GM12873 (cell line): ENCODE measurements at regions not wholly inside any gene's neighbourhood (a gene's known extent, or its start where the extent isn't known, plus 50 kb on each side); places are given as distances from the start of the nearest gene placed in this dataset.

Source experiments
- TF ChIP-seq, protein P1 (sequence below): IDR thresholded peaks from 2 replicates; pipeline ENCODE4 v1.5.1; 2012; ENCODE audit warnings: low read depth, mild to moderate bottlenecking, moderate library complexity, low read length, control low read depth; ENCODE audit not compliant: insufficient read depth; ENCODE audit errors: missing control alignments

DNA sequence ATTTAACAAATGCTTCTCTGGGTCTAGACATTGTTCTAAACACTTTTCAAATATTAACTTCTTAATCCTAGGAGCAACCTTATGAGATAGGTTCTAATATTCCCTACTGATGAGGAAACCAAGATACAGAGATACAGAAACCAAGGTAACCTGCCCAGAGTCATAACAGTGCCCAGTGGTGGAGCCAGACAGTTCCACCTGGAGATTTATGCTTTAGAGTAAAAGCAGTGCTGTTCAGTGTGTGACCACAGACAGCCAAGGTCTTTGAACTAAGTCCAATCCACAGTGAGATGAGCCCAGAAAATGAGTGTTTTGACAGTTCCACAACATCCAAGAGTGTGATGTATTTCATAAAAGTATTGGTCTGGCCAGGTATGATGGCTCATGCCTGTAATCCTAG is 105.2 kb upstream of the UMPS start:
- TF ChIP-seq, protein P1, sequence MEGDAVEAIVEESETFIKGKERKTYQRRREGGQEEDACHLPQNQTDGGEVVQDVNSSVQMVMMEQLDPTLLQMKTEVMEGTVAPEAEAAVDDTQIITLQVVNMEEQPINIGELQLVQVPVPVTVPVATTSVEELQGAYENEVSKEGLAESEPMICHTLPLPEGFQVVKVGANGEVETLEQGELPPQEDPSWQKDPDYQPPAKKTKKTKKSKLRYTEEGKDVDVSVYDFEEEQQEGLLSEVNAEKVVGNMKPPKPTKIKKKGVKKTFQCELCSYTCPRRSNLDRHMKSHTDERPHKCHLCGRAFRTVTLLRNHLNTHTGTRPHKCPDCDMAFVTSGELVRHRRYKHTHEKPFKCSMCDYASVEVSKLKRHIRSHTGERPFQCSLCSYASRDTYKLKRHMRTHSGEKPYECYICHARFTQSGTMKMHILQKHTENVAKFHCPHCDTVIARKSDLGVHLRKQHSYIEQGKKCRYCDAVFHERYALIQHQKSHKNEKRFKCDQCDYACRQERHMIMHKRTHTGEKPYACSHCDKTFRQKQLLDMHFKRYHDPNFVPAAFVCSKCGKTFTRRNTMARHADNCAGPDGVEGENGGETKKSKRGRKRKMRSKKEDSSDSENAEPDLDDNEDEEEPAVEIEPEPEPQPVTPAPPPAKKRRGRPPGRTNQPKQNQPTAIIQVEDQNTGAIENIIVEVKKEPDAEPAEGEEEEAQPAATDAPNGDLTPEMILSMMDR: no peak

DNA sequence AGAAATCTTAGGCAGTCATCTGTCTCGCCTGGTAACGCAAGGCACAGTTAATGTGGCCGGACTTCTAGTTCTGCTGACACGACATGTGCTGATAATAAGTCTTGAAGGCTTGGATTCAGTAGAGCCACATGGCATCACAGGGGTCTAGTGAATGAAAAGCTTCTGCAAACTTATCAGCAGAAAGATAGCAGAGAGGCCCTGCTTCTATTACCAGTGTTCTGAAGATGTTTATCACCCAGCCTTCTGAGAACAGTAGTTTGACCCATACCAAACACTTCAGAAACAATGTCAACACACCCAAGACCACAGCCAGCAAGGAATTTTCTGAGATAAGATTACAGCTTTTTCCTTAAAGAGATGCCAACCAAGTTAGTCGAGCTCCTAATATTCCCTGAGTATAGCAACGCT is 102.7 kb upstream of the UMPS start:
- TF ChIP-seq, protein P1: no peak

DNA sequence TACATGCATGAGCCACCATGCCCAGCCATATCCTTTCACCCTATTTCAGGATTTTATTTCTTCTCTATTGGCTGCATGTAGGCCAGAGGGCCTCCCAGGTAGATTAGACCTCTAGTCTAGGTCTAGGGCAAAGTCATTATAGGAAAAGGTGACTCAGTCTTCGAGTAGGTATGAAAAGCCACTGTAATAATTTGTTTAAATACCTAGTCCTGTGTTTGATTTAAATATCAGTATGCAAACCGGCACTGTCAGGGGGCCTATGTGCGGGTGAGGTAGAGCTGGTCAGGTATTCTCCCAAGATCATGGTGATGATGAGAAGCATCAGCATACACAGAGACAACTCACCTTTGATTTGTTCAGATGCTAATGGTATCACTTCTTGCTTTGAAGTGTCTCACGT is 101.4 kb upstream of the UMPS start:
- TF ChIP-seq, protein P1: no peak

DNA sequence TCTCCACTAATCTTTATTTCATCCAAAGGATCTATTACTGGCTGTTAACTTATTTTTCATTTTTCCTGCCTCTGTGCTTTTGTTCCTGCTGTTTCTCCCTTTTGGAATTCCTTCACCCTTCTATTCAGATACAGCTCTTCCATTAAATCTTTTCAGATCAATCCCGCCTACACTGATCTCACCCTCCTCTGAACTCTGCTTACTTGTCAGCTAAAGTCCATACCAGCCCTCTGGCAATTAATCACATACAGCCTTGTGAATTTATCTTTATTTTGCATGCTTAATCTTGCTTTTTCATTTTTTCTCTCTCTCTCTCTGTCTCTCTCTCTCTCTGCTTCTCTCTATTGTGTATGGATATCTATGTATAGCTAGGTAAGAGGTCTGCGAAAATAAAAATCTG is 100.8 kb upstream of the UMPS start:
- TF ChIP-seq, protein P1: no peak

DNA sequence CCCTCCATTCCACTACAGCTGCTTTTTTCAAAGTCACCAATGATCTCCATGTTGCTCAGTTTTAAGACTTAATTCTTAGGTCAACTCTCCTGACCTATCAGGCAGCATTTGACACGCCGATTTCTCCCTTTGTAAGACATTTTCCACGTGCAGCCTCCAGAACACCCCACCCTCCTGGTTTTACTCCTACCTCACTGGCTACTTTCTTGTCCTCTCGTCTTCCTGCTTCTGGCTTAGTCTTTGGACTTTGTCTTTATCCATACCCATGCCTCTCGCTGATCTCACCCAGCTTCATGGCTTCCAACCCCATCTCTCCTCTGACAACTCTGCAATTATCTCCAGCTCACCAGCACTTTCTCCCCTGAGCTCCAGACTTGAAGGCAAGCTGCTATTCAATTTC is 99.3 kb upstream of the UMPS start:
- TF ChIP-seq, protein P1: no peak

DNA sequence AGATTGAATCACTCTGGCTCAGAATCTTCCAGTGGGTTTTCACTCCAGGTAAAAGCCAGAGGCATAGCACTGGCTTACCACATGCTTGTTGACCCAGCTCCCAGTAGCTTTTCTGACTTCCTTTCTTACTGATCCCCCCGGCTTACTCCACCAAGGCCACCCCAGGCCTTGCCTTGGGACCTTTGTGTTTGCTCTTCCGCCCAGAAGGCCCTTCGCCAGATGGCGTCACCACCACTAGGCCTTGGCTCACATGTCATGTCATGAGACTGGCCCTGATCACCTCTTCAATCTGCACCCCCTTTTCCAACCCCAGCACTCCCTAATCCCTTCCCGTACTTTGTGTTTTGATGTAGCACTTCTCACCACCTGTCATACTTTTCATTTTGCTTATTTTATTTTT is 98.5 kb upstream of the UMPS start:
- TF ChIP-seq, protein P1: no peak

DNA sequence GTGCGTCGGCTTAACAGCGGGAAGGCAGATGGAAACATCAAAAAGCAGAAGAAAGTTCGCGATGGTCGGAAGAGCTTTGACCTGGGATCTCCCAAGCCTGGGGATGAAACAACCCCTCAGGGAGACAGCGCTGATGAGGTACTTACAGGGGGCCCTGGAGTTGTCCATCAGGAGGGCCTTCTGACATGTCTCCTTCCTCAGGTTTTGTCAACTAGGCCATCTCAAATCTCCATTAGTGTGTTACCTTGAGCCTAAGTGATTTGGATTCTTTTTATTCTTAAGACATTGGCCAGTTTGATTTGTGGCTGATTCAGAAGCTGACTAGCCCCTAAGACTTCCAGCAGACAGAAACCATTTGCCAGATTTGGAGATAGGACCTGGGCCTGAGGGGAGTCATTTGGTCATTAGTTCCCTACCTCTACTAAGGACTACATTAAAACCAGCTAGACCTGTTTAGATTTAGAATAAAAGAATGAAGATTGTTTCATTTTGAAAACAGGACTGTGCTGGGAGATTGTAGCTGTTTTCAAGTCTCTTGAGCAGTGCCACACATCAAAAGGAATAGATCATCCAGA is 97.6 kb upstream of the UMPS start:
- TF ChIP-seq, protein P1: no peak
